Ishikawa (cell line): ENCODE measurements at regions not wholly inside any gene's neighbourhood (a gene's known extent, or its start where the extent isn't known, plus 50 kb on each side); places are given as distances from the start of the nearest gene placed in this dataset.

Experiments
- CEBPB ChIP-seq: IDR thresholded peaks from 2 replicates; pipeline ENCODE4 v1.6.1; 2012
- CREB1 ChIP-seq: IDR thresholded peaks from 2 replicates; pipeline ENCODE4 v1.6.1; 2012; ENCODE audit warnings: low read depth
- EGR1 ChIP-seq: IDR thresholded peaks from 2 replicates; pipeline ENCODE4 v1.6.1; 2012
- EP300 ChIP-seq: IDR thresholded peaks from 2 replicates; pipeline ENCODE4 v1.6.1; 2012; ENCODE audit warnings: borderline replicate concordance
- FOXM1 ChIP-seq: IDR thresholded peaks from 2 replicates; pipeline ENCODE4 v1.6.1; 2012; ENCODE audit warnings: low read depth, borderline replicate concordance
- MAX ChIP-seq: IDR thresholded peaks from 2 replicates; pipeline ENCODE4 v1.6.1; 2012
- NFIC ChIP-seq: IDR thresholded peaks from 2 replicates; pipeline ENCODE4 v1.6.1; 2012
- RAD21 ChIP-seq: IDR thresholded peaks from 2 replicates; pipeline ENCODE4 v1.6.1; 2012; ENCODE audit warnings: low read depth
- REST ChIP-seq: IDR thresholded peaks from 2 replicates; pipeline ENCODE4 v1.6.1; 2012; ENCODE audit warnings: low read depth, mild to moderate bottlenecking
- TAF1 ChIP-seq: IDR thresholded peaks from 2 replicates; pipeline ENCODE4 v1.6.1; 2012; ENCODE audit warnings: low read depth, mild to moderate bottlenecking
- TCF12 ChIP-seq: IDR thresholded peaks from 2 replicates; pipeline ENCODE4 v1.6.1; 2012; ENCODE audit warnings: low read depth
- TEAD4 ChIP-seq: IDR thresholded peaks from 2 replicates; pipeline ENCODE4 v1.6.1; 2012
- USF1 ChIP-seq: IDR thresholded peaks from 2 replicates; pipeline ENCODE4 v1.6.1; 2012
- YY1 ChIP-seq: IDR thresholded peaks from 2 replicates; pipeline ENCODE4 v1.6.1; 2012; ENCODE audit warnings: low read depth
- ZBTB7A ChIP-seq: IDR thresholded peaks from 2 replicates; pipeline ENCODE4 v1.6.1; 2012; ENCODE audit warnings: low read depth

- TF ChIP-seq YY1 (no peak), ZBTB7A (no peak), CREB1 (no peak), EP300 (no peak), FOXM1 (no peak), USF1 (no peak), REST (no peak), MAX (no peak), CEBPB (no peak), TAF1 (no peak), TCF12 (no peak), TEAD4 (no peak)
Observed at GRCh38 chr3:21028412-21028811, 722.6 kb downstream of the ZNF385D start.

GRCh38 chr3:21024563-21024962, 726.4 kb downstream of the ZNF385D start:
- TF ChIP-seq TAF1 (no peak), RAD21 (no peak), EP300 (no peak), NFIC (no peak), USF1 (no peak), CEBPB (no peak), ZBTB7A (no peak), TCF12 (no peak), CREB1 (no peak), REST (no peak), TEAD4 (no peak), EGR1 (no peak), MAX (no peak), YY1 (no peak), FOXM1 (no peak)

GRCh38 chr3:21020681-21021080, 730.3 kb downstream of the ZNF385D start:
- TF ChIP-seq TCF12, result no peak
- no peak for TF ChIP-seq TEAD4
- TF ChIP-seq NFIC, result no peak
- TF ChIP-seq ZBTB7A, result no peak
- no peak for TF ChIP-seq EGR1
- no peak for TF ChIP-seq YY1
- no peak for TF ChIP-seq TAF1

GRCh38 chr3:21020043-21020442, 731.0 kb downstream of the ZNF385D start:
- TF ChIP-seq NFIC (no peak), MAX (no peak), TCF12 (no peak)

GRCh38 chr3:21017115-21017852, 733.7 kb downstream of the ZNF385D start:
- TF ChIP-seq RAD21 (peak; percentile 7; the same call in 1 of the 2 replicates), TCF12 (no peak)

- TF ChIP-seq YY1 (no peak), RAD21 (no peak)
Observed at GRCh38 chr3:21013566-21013965, 737.4 kb downstream of the ZNF385D start.

- TF ChIP-seq RAD21 (no peak), NFIC (no peak), MAX (no peak), EP300 (no peak), TAF1 (no peak), TEAD4 (no peak), TCF12 (no peak), CEBPB (no peak), EGR1 (no peak), FOXM1 (no peak), CREB1 (no peak), YY1 (no peak), REST (no peak), ZBTB7A (no peak)
Observed at GRCh38 chr3:20999661-21000060, 751.3 kb downstream of the ZNF385D start.
